ENCODE measurements at regions not wholly inside any gene's neighbourhood (a gene's known extent, or its start where the extent isn't known, plus 50 kb on each side); places are given as distances from the start of the nearest gene placed in this dataset.

DNA sequence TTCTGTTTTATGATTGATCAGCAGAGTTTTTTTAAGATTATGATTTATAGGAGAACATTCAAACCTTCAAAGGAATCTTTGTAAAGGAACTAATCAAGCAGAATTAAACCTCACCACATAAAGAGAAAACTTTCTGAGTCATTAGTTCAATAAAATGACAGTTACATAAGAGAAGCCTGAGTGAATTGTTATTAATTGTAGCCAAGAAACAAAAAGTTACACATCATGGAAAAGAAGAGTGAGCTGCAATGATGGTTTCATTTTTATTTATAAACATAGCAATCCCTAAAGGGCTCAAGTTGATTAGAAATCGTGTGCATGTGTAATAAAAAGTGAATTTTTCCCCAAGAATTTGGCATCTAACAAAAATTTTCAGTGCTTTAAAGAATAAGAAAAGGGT lies 731.4 kb downstream of the LTN1 start:
- DNase-seq, result no peak

DNA sequence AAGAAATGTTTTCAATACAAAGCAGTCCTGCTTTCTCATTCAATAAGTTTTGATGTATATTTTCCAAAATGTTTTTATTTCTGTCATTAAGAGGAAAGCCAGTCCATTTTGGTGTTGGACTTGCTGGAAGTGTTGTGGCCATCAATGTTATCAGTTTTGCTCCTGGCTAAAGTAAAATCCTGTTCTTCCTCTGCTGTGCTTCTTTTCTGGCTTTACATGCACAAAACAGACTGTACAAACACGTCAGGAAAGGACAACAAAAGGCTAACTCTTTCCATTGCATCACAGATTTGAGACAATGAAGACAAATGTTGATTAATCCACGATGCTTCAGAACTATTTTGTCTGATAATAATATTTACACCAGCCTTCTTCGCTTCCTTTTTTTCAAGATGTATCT lies 735.4 kb downstream of the LTN1 start:
- DNase-seq, result no peak

DNA sequence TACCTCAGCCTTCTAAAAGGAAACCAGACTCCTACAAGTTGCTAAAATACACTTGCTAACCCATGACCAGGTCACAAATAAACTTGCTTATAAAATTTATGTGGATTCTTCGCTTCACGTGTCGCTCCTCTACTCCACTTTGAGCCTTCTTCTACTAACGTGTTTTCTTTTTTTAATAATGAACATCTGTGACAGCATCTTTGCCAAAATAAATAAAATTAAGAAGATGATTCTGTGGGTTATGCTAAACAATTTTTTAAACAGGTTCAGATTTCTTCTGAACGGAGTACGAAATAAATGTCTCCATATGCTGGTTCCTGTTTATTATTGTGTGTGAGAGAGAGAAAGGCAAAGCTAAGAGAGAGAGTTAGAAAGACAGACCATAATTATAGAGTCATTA lies 735.8 kb downstream of the LTN1 start:
- DNase-seq, result no peak

DNA sequence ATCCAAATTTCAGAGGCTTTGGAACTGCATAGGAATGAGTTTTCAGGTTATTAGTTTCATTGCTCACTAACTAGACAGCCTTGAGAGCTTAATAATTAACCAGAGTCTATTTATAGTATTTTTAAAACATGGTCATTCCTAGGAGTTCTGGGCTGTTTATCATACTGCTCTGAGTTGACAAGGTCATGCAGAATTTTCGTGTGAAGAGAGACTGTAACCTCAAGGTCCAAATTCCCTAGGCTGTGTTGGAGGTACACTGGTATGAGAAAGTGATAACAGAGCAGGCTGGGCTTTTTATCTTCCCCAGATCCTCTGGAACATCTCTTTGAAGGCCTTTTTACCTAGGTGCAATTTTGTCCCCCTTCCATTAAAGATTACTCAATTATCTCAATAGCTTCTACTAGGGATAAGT lies 736.3 kb downstream of the LTN1 start:
- no peak for DNase-seq

DNA sequence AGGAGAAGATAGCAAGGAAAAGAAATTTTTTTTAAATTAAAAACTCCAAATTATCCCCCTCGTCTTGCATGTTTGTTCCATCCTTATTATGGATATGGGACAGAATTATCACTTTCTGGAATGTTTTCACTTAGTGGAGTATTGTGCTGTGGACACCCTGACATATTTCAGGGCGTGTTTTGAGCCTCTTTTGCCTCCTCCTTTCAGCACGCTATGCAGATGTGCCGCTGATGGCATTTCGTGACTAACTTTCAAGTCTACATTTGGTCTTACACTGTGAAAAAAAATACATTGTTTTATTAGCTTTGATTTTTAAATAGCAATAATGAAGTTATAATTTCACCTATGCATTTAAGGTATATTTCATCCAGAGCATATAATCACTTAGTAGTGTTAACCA lies 738.7 kb downstream of the LTN1 start:
- no peak for DNase-seq

DNA sequence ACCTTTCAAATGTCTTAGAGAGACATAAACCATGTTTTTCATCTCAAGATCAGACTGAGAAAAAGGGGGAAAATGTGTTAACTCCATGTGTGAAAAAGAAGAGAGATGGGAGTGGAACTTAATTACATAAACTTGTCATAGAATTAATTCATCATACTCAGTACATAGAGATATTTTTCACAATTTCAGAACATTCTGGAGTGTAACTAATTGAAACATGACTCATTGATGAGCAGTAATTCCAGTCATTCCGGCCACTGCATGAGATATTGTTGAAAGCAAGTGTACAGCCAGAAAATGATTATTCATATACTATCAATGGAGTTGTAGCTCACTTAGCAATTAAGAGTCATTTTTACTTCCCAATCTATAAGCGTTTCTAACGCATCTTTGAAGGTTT lies 739.3 kb downstream of the LTN1 start:
- no peak for DNase-seq

DNA sequence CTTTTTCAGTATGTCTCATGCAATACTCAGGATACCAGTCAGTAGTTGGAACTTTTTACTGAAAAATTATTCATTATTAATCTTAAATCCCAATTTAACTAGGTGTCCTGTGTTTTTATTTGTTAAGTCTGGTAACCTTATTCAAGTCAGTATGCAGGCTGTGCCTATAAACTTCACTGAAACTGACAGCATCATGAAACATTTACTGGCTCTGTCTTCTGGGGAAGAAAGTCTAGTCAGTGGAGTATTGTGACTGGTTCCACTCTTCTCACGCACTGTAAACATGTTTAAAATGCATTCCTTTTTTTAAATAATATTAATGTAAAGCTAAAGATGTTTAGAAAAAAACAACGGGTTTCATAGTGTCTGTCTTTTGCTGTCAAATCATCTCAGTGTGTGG lies 739.7 kb downstream of the LTN1 start:
- DNase-seq, result no peak

DNA sequence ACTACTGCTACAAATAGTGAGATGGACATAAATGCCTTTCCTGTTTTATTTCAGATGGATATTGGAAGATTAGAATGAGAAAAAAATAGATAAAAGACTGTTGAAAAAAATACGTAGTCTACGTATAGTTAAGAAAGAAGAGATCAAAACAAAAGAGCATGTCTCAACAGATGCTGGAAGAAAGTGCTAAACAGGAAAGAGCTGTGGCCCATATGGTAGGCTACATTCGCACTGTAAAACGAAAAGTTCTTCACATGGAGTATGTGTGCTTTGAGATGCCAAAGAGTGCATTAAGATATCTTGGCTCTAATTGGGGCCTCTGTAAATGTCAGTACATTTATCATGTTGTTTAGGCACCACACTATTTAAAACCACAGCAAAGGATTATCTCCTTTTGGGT lies 741.7 kb downstream of the LTN1 start:
- no peak for DNase-seq

DNA sequence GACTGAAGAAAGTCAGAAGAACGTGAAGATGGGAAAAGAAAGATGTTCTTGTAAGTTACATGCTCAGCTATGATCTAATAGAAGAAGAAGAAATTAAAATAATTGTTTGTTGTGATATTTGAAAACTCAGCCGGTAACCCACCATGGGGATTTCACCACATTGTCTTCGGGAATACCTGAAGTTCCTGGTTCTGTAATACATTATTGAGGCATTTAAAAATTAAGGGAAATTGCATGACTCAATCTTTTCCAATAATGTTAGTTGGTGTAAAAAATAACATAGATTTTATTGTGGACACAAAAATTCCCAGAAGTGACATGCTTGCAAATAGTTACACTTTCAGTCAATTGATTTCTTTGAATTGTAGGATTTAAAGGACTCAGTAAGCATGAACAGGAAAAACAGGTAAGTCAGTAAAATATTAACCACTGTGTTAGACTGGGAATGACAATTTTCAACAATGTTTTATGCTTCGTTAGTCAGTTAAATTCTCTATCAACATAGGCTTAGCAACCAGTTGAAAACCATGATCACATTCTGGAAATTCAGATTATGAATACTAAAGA lies 745.1 kb downstream of the LTN1 start:
- DNase-seq, result no peak

DNA sequence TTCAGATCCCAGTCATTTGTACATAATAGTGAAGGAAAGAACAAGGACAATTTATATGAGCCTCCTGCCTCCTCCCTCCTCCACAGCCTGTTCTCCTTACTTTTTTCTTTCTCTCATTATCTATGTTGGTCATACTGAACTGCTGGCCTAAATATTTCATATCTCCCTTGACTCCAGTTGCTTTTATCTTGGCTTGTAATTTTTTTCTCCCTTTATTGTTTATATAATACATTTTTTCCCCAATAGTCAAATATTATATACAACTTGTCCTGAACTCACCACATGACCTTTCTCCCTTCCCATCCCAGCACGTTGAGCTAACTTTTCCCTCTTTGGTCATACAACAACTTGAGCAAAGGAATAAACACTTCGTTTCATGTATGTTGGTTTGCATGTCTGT lies 752.1 kb downstream of the LTN1 start:
- DNase-seq, result no peak

DNA sequence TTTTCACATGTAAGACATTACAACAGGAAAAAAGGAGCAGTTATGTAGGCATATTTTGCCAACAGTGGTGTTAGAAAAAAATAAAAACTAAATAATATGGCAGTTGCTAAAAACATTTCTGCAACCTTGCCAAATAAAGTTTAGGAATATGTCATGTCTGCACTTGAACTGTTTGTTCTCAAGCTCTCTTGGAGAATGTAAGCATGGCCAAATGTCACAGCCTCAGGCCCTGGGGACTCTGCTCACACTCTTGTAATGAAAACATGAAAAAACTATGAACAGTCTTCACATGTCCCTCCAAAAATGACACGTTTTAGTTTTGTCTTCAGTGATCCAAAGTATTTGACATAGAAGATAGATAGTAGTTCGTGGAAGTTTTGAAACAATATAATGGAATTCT lies 753.3 kb downstream of the LTN1 start:
- no peak for DNase-seq

DNA sequence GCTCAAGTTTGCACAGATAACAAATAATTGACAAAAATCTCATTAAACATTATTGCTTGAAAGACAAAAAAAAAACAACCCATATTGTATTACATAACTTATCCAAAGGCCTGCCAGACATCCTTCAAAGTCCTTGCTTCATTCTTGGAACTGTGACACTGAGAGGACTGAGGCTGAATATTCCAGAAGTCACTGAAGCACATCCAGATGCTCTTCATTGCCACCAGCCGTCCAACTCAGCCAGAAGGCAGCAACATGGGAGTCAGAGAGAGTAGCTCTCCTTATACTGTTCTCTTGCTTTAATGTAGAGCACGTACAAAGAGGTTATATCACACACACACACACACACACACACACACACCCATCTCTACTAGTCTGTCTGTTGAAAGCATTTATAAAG lies 755.0 kb downstream of the LTN1 start:
- no peak for DNase-seq

DNA sequence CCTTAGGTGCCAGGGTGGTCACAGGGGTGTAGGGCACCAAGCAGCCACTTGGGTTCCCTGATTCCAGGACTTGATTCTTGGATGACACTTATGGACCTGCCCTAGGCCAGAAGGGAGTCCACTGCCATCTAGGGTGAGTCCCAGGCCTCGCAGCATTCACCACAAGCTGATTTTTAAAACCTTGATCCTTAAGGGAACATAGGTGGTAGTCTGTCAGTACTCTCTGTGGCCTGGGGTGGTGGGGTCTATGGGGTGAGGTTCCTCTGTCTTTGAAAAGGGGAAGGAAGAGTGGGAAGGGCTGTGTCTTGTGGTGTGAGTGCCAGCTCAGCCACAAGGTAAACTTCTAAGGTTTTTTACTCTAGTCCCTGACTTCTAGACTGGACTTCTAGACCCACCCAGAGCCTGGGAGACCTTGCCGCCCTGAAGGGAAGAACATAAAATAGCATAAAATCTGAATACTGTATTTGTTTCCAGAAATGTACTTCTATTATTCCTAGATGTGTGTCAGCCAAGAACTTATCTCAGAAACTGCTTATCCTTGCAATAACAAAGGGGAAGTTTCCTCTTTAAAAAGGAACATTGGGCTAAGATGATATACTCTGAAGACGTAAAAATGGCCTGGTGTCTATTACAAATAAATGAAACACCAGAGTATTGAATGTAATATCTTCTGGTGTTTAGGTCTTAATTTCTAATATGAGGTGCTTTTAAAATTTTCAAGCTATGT lies 757.3 kb downstream of the LTN1 start:
- DNase-seq, result peak; percentile 0 to 33

DNA sequence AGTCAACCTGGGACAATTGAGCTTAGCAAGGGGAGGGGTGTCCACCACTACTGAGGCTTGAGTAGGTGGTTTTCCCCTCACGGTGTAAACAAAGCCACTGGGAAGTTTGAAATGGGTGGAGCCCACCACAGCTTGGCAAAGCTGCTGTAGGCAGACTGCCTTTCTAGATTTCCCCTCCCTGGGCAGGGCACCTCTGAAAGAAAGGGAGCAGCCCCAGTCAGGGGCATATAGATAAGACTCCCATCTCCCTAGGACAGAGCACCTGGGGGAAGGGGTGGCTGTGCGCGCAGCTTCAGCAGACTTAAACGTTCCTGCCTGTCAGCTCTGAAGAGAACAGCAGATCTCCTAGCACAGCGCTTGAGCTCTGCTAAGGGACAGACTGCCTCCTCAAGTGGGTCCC lies 758.4 kb downstream of the LTN1 start:
- no peak for DNase-seq

DNA sequence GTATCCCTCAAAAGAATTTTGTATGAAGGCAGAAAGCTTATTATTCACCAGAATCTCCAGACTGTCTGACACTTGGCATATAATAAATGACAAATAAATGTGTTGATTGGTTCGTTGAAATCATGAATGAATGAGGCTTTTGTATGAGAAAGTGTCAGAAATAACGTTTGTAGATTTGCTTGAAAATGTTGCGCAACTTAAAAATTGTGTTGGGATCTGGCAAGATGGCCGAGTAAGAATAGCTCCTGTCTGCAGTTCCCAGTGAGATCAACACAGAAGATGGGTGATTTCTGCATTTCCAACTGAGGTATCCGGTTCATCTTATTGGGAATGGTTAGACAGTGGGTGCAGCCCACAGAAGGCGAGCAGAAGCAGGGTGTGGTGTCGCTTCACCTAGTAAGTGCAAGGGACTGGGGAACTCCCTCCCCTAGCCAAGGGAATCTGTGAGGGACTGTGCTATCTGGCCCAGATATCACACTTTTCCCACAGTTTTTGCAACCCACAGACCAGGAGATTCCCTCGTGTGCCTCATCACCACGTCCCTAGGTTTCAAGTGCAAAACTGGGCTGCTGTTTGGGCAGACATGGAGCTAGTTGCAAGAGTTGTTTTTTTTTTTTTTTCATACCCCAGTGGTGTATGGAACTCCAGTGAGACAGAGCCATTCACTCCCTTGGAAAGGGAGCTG lies 759.0 kb downstream of the LTN1 start:
- no peak for DNase-seq

DNA sequence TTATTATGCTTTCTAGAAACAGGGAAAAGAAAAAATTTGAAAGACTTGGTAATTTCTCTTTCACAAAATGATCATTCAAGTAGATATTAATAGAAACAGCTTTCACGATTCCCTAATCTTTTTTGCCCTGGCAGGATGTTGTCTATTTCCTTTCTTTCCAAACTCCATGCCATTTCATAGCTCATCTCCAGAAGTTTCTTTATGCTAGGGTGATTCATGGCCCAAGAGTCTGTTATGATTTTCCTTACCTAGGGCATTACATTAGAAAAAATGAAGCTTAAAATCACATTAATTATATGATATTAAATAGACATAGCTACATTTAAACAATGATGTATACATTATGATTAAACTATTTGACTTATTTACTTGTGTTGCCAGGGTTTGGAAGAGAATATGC lies 762.1 kb downstream of the LTN1 start:
- DNase-seq, result no peak

DNA sequence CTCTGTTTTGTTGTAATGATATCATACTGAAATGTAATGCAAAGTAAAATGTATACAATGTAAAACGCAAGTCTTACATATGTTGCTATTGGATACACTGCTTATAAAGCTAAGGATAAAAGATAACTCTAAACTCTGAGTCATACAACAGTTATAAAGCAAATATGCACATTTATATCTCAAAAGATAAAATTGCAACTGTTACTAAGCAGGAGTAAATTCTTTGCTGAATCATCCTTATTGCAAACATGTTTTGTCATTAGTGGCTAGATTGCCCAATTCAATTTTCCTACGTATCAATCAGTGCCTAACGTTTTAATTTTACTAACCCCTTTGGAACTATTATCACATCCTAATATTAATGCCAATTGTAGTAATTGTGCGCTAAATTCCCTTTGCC lies 762.9 kb downstream of the LTN1 start:
- no peak for DNase-seq

DNA sequence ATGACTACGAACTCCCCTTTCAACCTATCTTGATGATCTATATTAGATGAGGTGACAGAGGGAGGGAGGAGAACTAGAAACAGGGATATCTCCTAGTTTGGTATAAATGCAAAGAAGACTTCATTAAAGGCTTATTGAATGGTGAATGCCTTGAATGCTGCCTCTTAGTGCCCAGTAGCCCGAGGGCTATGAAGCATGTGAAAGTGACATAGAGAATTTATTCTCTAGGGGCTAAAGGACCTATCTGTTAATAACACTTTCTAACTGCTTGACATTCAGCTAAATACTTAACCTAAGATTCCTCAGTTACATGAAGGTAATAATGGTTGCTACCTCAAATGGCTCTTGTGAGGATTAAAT lies 764.1 kb downstream of the LTN1 start:
- no peak for DNase-seq

DNA sequence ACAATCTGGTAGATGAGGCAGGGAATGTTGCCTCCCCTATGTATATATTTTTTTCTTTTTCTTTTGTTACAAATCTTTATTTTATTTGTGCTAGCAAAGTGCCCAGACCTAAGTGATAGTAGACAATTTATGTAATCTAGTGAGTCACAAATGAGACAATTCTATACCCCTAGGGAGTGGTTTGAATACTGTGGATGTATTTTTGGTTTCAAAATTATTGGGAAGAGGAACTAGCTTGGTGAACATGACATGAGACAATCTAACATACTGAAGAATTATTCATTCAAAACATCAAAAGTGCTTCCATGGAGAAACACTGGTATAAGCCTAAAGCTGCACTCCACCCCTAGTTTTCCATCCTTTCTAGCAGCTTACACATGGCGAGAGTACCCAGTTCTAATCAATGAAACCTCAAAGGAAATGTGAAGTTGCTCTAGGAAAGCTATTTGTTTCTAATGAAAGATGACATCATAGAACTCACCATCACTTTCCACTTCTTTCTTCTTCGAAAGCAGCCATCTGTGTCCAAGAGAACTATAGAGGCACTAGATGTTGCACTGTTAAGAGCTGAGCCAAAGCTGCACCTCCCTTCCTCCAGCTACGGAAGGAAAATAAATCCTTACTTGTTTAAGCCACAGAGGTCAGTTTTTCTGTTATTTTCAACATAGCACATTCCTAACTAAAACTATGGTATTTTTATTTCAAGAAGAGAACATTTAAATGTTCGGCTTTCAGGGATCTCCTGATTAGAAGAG lies 764.6 kb downstream of the LTN1 start:
- DNase-seq, result no peak

DNA sequence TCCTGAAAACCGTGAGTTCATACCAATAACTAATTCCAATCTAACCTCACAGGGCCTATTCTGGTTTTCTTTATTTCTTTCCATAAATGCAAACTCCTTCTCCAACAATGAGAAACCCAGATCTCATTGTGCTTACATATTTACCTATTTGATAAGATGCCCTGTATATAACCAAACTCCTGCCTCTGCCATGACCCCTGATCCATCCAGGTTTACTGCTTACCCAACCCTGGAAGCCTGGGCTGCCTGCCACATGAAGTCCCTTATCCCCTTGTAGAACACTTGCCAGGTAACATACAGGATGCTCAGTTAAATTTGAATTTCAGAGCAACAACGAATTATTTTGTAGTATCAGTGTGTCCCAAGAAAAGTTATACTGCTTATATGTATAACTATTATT lies 766.1 kb downstream of the LTN1 start:
- no peak for DNase-seq

DNA sequence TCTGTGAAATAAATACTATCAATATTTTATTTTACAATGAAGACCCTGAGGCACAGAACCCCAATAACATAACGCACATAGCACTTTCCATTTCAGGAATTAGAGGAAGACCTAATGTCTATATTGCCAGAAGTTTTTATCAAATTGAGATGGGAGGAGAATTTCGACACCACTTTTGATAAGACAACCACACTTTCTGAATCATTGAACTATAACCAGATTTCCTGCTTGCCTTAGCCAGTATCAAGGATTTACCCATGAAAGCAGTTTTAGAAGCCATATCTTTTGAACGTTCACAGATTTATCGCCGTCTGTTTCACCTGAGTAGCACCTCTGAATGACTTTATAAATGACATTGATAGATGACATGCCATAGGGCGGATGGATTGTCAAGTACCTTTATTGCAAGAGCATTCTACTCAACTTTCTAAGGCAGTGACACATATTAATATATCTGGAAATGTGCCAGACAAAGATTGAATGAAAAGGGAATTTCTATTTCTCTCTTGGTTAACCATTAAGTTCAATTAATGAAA lies 768.4 kb downstream of the LTN1 start:
- DNase-seq, result no peak

DNA sequence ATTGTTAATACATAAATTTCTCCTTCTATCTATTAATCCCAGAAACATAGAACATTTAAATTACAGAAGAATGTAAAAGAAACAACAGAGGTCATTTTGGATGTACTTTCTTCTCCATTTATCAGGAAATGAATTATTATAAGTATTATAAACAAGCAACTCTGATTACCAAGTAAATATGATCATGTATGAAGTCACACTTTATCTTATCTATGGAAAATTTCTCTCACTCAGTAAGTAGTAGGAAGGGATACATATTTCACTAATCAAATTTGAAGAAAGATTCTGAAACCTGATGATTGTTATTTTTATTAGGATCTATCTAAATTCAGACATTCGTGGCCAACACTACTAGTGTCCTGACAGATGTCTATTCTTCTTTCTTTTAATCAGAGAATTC lies 770.7 kb downstream of the LTN1 start:
- no peak for DNase-seq

DNA sequence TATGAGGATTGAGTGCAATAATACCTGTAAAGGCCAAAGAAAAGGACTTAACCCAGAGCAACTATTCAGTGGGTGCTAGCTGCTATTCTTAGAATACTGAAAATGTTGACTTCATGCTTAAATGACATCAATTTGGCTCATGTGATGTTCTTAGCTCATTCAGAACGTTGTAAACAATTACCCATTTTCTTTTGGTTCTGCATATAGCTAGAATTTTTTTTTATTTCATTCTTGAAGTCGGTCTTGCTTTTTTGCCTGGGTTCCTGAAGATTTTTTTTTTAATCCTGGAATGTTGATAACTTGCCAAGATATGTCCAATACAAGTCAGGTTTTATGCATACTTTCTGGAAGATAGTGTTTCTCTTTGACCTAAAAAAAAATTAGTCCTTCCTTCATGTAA lies 772.0 kb downstream of the LTN1 start:
- no peak for DNase-seq
